SK-N-SH (cell line): ENCODE measurements at regions not wholly inside any gene's neighbourhood (a gene's known extent, or its start where the extent isn't known, plus 50 kb on each side); places are given as distances from the start of the nearest gene placed in this dataset.

Experiments used
- CHD2 ChIP-seq: fragments of 150-350 bp; IDR thresholded peaks from 2 replicates; pipeline ENCODE4 v1.6.1; 2018; ENCODE audit warnings: low read length; ENCODE audit not compliant: partially characterized antibody
- EP300 ChIP-seq, 2 experiments: IDR thresholded peaks; 2 replicates each; pipeline versions ENCODE4 v1.4.0 to v1.6.1; 2012; ENCODE audit warnings: borderline replicate concordance in 1 of 2, low read depth in 1 of 2, low read length in 1 of 2
- EZH2phosphoT487 ChIP-seq: fragments of 200-600 bp; sonication (generic); IDR thresholded peaks from 2 replicates; pipeline ENCODE4 v1.6.1; 2017; ENCODE audit warnings: low read depth, mixed run types, mild to moderate bottlenecking, antibody characterized with exemption, moderate library complexity, borderline replicate concordance
- FOXJ3 ChIP-seq: sonication (generic); formaldehyde crosslinking; IDR thresholded peaks from 2 replicates; pipeline ENCODE4 v1.5.1; 2020; ENCODE audit warnings: mild to moderate bottlenecking, missing genetic modification reagents
- MAX ChIP-seq: IDR thresholded peaks from 2 replicates; pipeline ENCODE4 v1.4.0; 2012; ENCODE audit warnings: low read depth
- MEF2A ChIP-seq: IDR thresholded peaks from 2 replicates; pipeline ENCODE4 v1.4.0; 2012; ENCODE audit warnings: low read depth, borderline replicate concordance
- POLR2AphosphoS5 ChIP-seq: IDR thresholded peaks from 2 replicates; pipeline ENCODE4 v1.6.1; 2012; ENCODE audit warnings: low read depth, low read length
- RAD21 ChIP-seq: IDR thresholded peaks from 2 replicates; pipeline ENCODE4 v1.6.1; 2012; ENCODE audit warnings: mild to moderate bottlenecking, low read length
- TAF1 ChIP-seq: IDR thresholded peaks from 2 replicates; pipeline ENCODE4 v1.6.1; 2012; ENCODE audit warnings: low read depth, mild to moderate bottlenecking, low read length, moderate library complexity, borderline replicate concordance
- TCF12 ChIP-seq: IDR thresholded peaks from 2 replicates; pipeline ENCODE4 v1.4.0; 2012
- TF ChIP-seq, protein P1 (sequence below): fragments of 200-600 bp; sonication (generic); IDR thresholded peaks from 2 replicates; pipeline ENCODE4 v1.6.1; 2017; ENCODE audit warnings: antibody characterized with exemption, mild to moderate bottlenecking, moderate library complexity
- TF ChIP-seq, protein P2 (sequence below): IDR thresholded peaks from 2 replicates; pipeline ENCODE4 v1.6.1; 2012; ENCODE audit warnings: mild to moderate bottlenecking, low read depth, low read length, moderate library complexity
- TF ChIP-seq, protein P3 (sequence below): fragments of 150-350 bp; IDR thresholded peaks from 2 replicates; pipeline ENCODE4 v1.6.1; 2017; ENCODE audit warnings: antibody characterized with exemption, low read length, low read depth, borderline replicate concordance

- TF ChIP-seq, protein P1, sequence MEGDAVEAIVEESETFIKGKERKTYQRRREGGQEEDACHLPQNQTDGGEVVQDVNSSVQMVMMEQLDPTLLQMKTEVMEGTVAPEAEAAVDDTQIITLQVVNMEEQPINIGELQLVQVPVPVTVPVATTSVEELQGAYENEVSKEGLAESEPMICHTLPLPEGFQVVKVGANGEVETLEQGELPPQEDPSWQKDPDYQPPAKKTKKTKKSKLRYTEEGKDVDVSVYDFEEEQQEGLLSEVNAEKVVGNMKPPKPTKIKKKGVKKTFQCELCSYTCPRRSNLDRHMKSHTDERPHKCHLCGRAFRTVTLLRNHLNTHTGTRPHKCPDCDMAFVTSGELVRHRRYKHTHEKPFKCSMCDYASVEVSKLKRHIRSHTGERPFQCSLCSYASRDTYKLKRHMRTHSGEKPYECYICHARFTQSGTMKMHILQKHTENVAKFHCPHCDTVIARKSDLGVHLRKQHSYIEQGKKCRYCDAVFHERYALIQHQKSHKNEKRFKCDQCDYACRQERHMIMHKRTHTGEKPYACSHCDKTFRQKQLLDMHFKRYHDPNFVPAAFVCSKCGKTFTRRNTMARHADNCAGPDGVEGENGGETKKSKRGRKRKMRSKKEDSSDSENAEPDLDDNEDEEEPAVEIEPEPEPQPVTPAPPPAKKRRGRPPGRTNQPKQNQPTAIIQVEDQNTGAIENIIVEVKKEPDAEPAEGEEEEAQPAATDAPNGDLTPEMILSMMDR = no peak
- no peak for TF ChIP-seq TCF12
- TF ChIP-seq POLR2AphosphoS5 = no peak
- no peak for TF ChIP-seq MEF2A
- no peak for TF ChIP-seq EZH2phosphoT487
- no peak for TF ChIP-seq RAD21
- no peak for TF ChIP-seq MAX
- TF ChIP-seq, protein P2, sequence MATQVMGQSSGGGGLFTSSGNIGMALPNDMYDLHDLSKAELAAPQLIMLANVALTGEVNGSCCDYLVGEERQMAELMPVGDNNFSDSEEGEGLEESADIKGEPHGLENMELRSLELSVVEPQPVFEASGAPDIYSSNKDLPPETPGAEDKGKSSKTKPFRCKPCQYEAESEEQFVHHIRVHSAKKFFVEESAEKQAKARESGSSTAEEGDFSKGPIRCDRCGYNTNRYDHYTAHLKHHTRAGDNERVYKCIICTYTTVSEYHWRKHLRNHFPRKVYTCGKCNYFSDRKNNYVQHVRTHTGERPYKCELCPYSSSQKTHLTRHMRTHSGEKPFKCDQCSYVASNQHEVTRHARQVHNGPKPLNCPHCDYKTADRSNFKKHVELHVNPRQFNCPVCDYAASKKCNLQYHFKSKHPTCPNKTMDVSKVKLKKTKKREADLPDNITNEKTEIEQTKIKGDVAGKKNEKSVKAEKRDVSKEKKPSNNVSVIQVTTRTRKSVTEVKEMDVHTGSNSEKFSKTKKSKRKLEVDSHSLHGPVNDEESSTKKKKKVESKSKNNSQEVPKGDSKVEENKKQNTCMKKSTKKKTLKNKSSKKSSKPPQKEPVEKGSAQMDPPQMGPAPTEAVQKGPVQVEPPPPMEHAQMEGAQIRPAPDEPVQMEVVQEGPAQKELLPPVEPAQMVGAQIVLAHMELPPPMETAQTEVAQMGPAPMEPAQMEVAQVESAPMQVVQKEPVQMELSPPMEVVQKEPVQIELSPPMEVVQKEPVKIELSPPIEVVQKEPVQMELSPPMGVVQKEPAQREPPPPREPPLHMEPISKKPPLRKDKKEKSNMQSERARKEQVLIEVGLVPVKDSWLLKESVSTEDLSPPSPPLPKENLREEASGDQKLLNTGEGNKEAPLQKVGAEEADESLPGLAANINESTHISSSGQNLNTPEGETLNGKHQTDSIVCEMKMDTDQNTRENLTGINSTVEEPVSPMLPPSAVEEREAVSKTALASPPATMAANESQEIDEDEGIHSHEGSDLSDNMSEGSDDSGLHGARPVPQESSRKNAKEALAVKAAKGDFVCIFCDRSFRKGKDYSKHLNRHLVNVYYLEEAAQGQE = no peak
- TF ChIP-seq, protein P3, sequence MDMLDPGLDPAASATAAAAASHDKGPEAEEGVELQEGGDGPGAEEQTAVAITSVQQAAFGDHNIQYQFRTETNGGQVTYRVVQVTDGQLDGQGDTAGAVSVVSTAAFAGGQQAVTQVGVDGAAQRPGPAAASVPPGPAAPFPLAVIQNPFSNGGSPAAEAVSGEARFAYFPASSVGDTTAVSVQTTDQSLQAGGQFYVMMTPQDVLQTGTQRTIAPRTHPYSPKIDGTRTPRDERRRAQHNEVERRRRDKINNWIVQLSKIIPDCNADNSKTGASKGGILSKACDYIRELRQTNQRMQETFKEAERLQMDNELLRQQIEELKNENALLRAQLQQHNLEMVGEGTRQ = no peak
- no peak for TF ChIP-seq EP300 (IDR thresholded peaks at IDR 0.05; ENCODE audit: borderline replicate concordance in 1 of 2, low read depth in 1 of 2, low read length in 1 of 2)
- TF ChIP-seq FOXJ3 = no peak
- TF ChIP-seq CHD2 = no peak
- TF ChIP-seq TAF1 = no peak
These were observed 691.1 kb upstream of the SPRY2 start for GRCh38 chr13:81031996-81032395.
